GM12878 (cell line): ENCODE measurements at regions not wholly inside any gene's neighbourhood (a gene's known extent, or its start where the extent isn't known, plus 50 kb on each side); places are given as distances from the start of the nearest gene placed in this dataset.
A peak's percentile ranks its signal among the peaks of the same experiment; 100 is the strongest.

Experiments used
- ATAC-seq: fragments of 200-7000 bp; cut with Tn5 transposase; 3 replicates; pipeline ENCODE4 v1.9.1; 2020; ENCODE audit warnings: mild to moderate bottlenecking, moderate library complexity
- BruUV-seq: library from RNA; stranded (reverse); fragments of 400-500 nt; replicated peaks from 2 replicates; lab custom pipeline; 2021; lab: Mats Ljungman, UMichigan
- CTCF ChIA-PET: fragments of 300-600 bp; sonication (Branson Sonifier 250); formaldehyde crosslinking; extraction: SDS; loops from one replicate; lab custom pipeline; 2021; ENCODE audit warnings: inconsistent platforms; lab: Yijun Ruan, JAX
- POLR2A ChIA-PET: fragments of 350-600 bp; formaldehyde crosslinking; extraction: SDS; loops from one replicate; lab custom pipeline; 2021; ENCODE audit warnings: inconsistent platforms; lab: Charles Lee
- RAD21 ChIA-PET: fragments of 300-600 bp; sonication (Branson Sonifier 250); formaldehyde crosslinking; loops from one replicate; lab custom pipeline; 2023; ENCODE audit warnings: antibody characterized with exemption; ENCODE audit not compliant: unreplicated experiment; lab: Charles Lee
- SMC1A ChIA-PET: fragments of 300-600 bp; sonication (Branson Sonifier 250); formaldehyde crosslinking; loops from one replicate; lab custom pipeline; 2023; ENCODE audit not compliant: unreplicated experiment, uncharacterized antibody; lab: Charles Lee
- DNase-seq: peaks from one replicate; pipeline ENCODE4 v3.0.0-alpha.2; 2011; ENCODE audit warnings: low read depth, low spot score
- FAIRE-seq: peaks from 3 replicates; lab custom pipeline; 2011; peaks lifted over from hg19 to GRCh38; lab: Jason Lieb, UNC
- H2AFZ ChIP-seq: 2 replicates; pipeline ENCODE4 v1.6.0; 2011; ENCODE audit warnings: low read depth, low read length, control low read depth; ENCODE audit not compliant: control insufficient read depth
- H3K27ac ChIP-seq: 2 replicates; pipeline ENCODE4 v1.5.1; 2011; ENCODE audit warnings: control low read depth; ENCODE audit not compliant: control insufficient read depth, insufficient read depth
- H3K27me3 ChIP-seq, 2 experiments: replicated peaks in 1 of 2; 2 replicates each; pipeline versions ENCODE4 v1.6.0 to v1.6.1; 2011; ENCODE audit warnings: low read length in 1 of 2; ENCODE audit not compliant: control insufficient read depth in 2 of 2, insufficient read depth in 2 of 2
- H3K36me3 ChIP-seq, 2 experiments: 2 replicates each; pipeline ENCODE4 v1.5.1; 2011; ENCODE audit warnings: low read length in 1 of 2; ENCODE audit not compliant: control insufficient read depth in 2 of 2, insufficient read depth in 2 of 2
- H3K4me1 ChIP-seq: 2 replicates; pipeline ENCODE4 v1.6.1; 2011; ENCODE audit warnings: mild to moderate bottlenecking, low read length, moderate library complexity, mixed read lengths; ENCODE audit not compliant: control insufficient read depth, insufficient read depth
- H3K4me2 ChIP-seq: 2 replicates; pipeline ENCODE4 v1.6.0; 2011; ENCODE audit warnings: control low read depth; ENCODE audit not compliant: control insufficient read depth, insufficient read depth
- H3K4me3 ChIP-seq: fragments of 200-600 bp; sonication (generic); 2 replicates; pipeline ENCODE4 v1.5.1; 2016
- H3K79me2 ChIP-seq: 2 replicates; pipeline ENCODE4 v1.6.0; 2011; ENCODE audit warnings: low read length; ENCODE audit not compliant: control insufficient read depth, insufficient read depth
- H3K9ac ChIP-seq: 2 replicates; pipeline ENCODE4 v1.8.0; 2011; ENCODE audit warnings: low read length, control low read depth, mixed read lengths; ENCODE audit not compliant: control insufficient read depth, insufficient read depth
- H3K9me3 ChIP-seq: replicated peaks from 3 replicates; pipeline ENCODE4 v1.5.1; 2011; ENCODE audit warnings: mild to moderate bottlenecking, low read length; ENCODE audit not compliant: control insufficient read depth, insufficient read depth
- H4K20me1 ChIP-seq: 2 replicates; pipeline ENCODE4 v1.6.0; 2011; ENCODE audit not compliant: control insufficient read depth, insufficient read depth
- E2F4 ChIP-seq: IDR thresholded peaks from 2 replicates; pipeline ENCODE4 v1.6.1; 2012; ENCODE audit warnings: low read depth, low read length, improper control_type of control experiment
- FOS ChIP-seq: IDR thresholded peaks from 3 replicates; pipeline ENCODE4 v1.6.1; 2011; ENCODE audit warnings: borderline replicate concordance; ENCODE audit not compliant: insufficient read length; ENCODE audit errors: extremely low read depth
- HSF1 ChIP-seq: fragments of 150-350 bp; IDR thresholded peaks from 2 replicates; pipeline ENCODE4 v1.6.1; 2014; ENCODE audit warnings: mild to moderate bottlenecking, low read depth, low read length
- KLF5 ChIP-seq: fragments of 450-650 bp; IDR thresholded peaks from 2 replicates; pipeline ENCODE4 v1.6.1; 2014; ENCODE audit warnings: mild to moderate bottlenecking; ENCODE audit not compliant: partially characterized antibody
- MTA3 ChIP-seq: IDR thresholded peaks from 2 replicates; pipeline ENCODE4 v1.6.1; 2012; ENCODE audit warnings: low read length, inconsistent platforms, borderline replicate concordance
- RAD21 ChIP-seq: IDR thresholded peaks from 2 replicates; pipeline ENCODE4 v1.6.1; 2011; ENCODE audit warnings: mild to moderate bottlenecking, low read depth, low read length, moderate library complexity; ENCODE audit not compliant: insufficient read depth
- SMARCA5 ChIP-seq: fragments of 450-650 bp; IDR thresholded peaks from 2 replicates; pipeline ENCODE4 v1.6.1; 2017; ENCODE audit warnings: mild to moderate bottlenecking
- ZBED1 ChIP-seq: IDR thresholded peaks from 2 replicates; pipeline ENCODE4 v1.6.1; 2016; ENCODE audit warnings: borderline replicate concordance
- WGBS: methylation state at CpG from one replicate; pipeline ENCODE4 v1.1.6; 2016; ENCODE audit warnings: low lambda C conversion rate; ENCODE audit not compliant: insufficient replicate concordance, insufficient coverage; ENCODE audit errors: missing lambda C conversion rate; 5-methylcytosine and 5-hydroxymethylcytosine counted together
- in situ Hi-C: fragments of 300-500 bp; cut with MboI; formaldehyde crosslinking; loops from 9 replicates; pipeline ENCODE4 v1.14.3; 2018; ENCODE audit warnings: mixed read lengths
- intact Hi-C: fragments of 100-400 bp; cut with micrococcal nuclease; formaldehyde crosslinking; loops from one replicate; pipeline ENCODE4 v1.14.2; 2022; ENCODE audit not compliant: unreplicated experiment

GRCh38 chr1:34361121-34361520 is 184.4 kb downstream of the C1orf94 start:
- intact Hi-C loops (loop anchor here (2.0 to 10.0 kb wide), 2 partner anchors 170 to 234 kb away; no protein-coding TSS in a partner anchor), in situ Hi-C loops (loop anchor here (10.0 kb wide), 1 partner anchor 174 kb away; no protein-coding TSS in a partner anchor)
- Histone ChIP-seq H2AFZ (no peak overlapping the region), H4K20me1 (no peaks in the 10 kb centered on the region), H3K9ac (no peak overlapping the region), H3K4me1 (peaks cover 30% of the 10 kb centered on the region), H3K27me3 (no peaks in the 10 kb centered on the region), H3K9me3 (peaks cover 2% of the 10 kb centered on the region; the same call in 2 of the 3 replicates), H3K79me2 (no peaks in the 10 kb centered on the region), H3K4me2 (no peak overlapping the region), H3K36me3 (no peaks in the 10 kb centered on the region), H3K4me3 (no peak overlapping the region), H3K27ac (peak overlapping the region; percentile 49)
- RAD21 ChIA-PET: interaction anchor here (1.9 to 2.0 kb wide), 2 partner anchors 58 to 170 kb away, joined by 5 to 10 read pairs; no protein-coding TSS in a partner anchor
- FAIRE-seq (no peak), ATAC-seq (peak; percentile 7; the same call in 2 of the 3 replicates), DNase-seq (no peak)
- TF ChIP-seq E2F4 (no peak), HSF1 (no peak), KLF5 (no peak), ZBED1 (no peak), RAD21 (no peak), MTA3 (no peak), SMARCA5 (no peak), FOS (no peak)
- BruUV-seq: no TSS peak
- CTCF ChIA-PET: interaction anchor here (1.0 to 2.6 kb wide), 4 partner anchors 15 to 170 kb away, joined by 4 to 11 read pairs (median 5); no protein-coding TSS in a partner anchor
- POLR2A ChIA-PET: interaction anchor here (0.9 kb wide), 1 partner anchor 169 kb away, joined by 4 read pairs; no protein-coding TSS in a partner anchor
- 13% methylated on average over 3 of the region's 3 CpGs for WGBS
- SMC1A ChIA-PET: interaction anchor here (0.6 to 2.1 kb wide), 7 partner anchors 17 to 237 kb away, joined by 3 to 9 read pairs (median 4); no protein-coding TSS in a partner anchor
